Transverse colon (tissue), 3 donors: ENCODE measurements at regions not wholly inside any gene's neighbourhood (a gene's known extent, or its start where the extent isn't known, plus 50 kb on each side); places are given as distances from the start of the nearest gene placed in this dataset.

ENCODE experiments used
- CTCF ChIP-seq, 5 experiments: fragments of 200-600 bp in 3 of 5; fragments of 450-650 bp in 2 of 5; sonication (generic) in 3 of 5; IDR thresholded peaks; 1 replicate in 2 of 5; 2 replicates in 3 of 5; pipeline ENCODE4 v1.5.1; 2016 to 2017; ENCODE audit warnings: antibody characterized with exemption in 5 of 5, inconsistent platforms in 3 of 5, mild to moderate bottlenecking in 2 of 5, moderate library complexity in 1 of 5
- EP300 ChIP-seq: sonication (generic); formaldehyde crosslinking; IDR thresholded peaks from one replicate; pipeline ENCODE4 v1.6.1; 2017; ENCODE audit warnings: antibody characterized with exemption, low read depth
- POLR2A ChIP-seq: fragments of 450-650 bp; IDR thresholded peaks from one replicate; pipeline ENCODE4 v1.6.1; 2016; ENCODE audit warnings: antibody characterized with exemption, mild to moderate bottlenecking, moderate library complexity

GRCh38 chr6:11835065-11835464, 56.5 kb upstream of the ADTRP start:
- TF ChIP-seq CTCF (IDR thresholded peaks at IDR 0.05): no peak
- TF ChIP-seq EP300: no peak
- TF ChIP-seq POLR2A: no peak
